Thoracic aorta (tissue), 2 donors: ENCODE measurements at regions not wholly inside any gene's neighbourhood (a gene's known extent, or its start where the extent isn't known, plus 50 kb on each side); places are given as distances from the start of the nearest gene placed in this dataset.

Experiments used
- ATAC-seq: fragments of 150-250 bp; one replicate; pipeline ENCODE4 v1.8.0; 2017; ENCODE audit warnings: low read depth; ENCODE audit not compliant: insufficient number of reproducible peaks, low FRiP score
- DNase-seq: peaks from one replicate; pipeline ENCODE4 v3.0.0-alpha.2; 2020; ENCODE audit warnings: low spot score
- H3K27ac ChIP-seq, 2 donors: fragments of 200-600 bp; sonication (generic); 1 replicate in 1 of 2; 2 replicates in 1 of 2; pipeline ENCODE4 v1.5.1; 2016; ENCODE audit warnings: mild to moderate bottlenecking in 2 of 2, moderate library complexity in 2 of 2
- H3K27me3 ChIP-seq: fragments of 200-600 bp; sonication (generic); replicated peaks from 2 replicates; pipeline ENCODE4 v1.6.0; 2016; ENCODE audit warnings: mild to moderate bottlenecking; ENCODE audit not compliant: insufficient read depth
- H3K36me3 ChIP-seq: fragments of 200-600 bp; sonication (generic); one replicate; pipeline ENCODE4 v1.5.1; 2016
- H3K4me1 ChIP-seq, 2 donors: fragments of 200-600 bp; sonication (generic); 1 replicate in 1 of 2; 2 replicates in 1 of 2; pipeline versions ENCODE4 v1.5.1 to v1.6.0; 2016; ENCODE audit warnings: low read depth in 2 of 2, mild to moderate bottlenecking in 1 of 2; ENCODE audit not compliant: control insufficient read depth in 1 of 2
- H3K4me3 ChIP-seq: fragments of 200-600 bp; sonication (generic); 2 replicates; pipeline ENCODE4 v1.5.1; 2016; ENCODE audit warnings: mild to moderate bottlenecking
- H3K9me3 ChIP-seq: fragments of 200-600 bp; sonication (generic); 2 replicates; pipeline ENCODE4 v1.5.1; 2016
- TF ChIP-seq, protein P1 (sequence below): fragments of 200-600 bp; sonication (generic); IDR thresholded peaks from one replicate; pipeline ENCODE4 v1.5.1; 2019; ENCODE audit warnings: antibody characterized with exemption

DNA sequence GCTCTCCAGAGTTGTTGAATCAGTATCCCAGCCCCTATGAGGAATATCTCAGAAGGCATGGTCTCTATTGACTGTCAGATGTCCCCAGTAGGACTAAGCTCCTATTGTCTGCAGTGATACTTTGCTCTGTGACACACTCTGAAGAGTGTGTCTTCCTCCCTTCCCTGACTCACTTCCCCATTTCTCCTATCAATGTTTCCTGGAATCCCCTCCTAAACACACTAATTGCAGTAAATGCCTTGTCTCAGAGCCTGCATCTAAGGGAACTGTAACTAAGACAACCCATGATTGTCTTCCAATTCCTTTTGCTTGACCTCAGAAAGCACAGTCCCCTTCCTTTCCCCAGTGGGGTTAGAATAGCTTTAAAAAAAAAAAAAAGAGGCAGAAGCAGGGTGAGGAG lies 397.3 kb upstream of the PROK2 start:
- Histone ChIP-seq H3K36me3 (no peaks in the 10 kb centered on the region), H3K9me3 (no peaks in the 10 kb centered on the region), H3K4me3 (no peak overlapping the region), H3K27me3 (no peaks in the 10 kb centered on the region), H3K27ac (no peak overlapping the region), H3K4me1 (peaks cover 13 to 28% of the 10 kb centered on the region in 2 donors)
- DNase-seq (no peak), ATAC-seq (no peak)
- TF ChIP-seq, protein P1, sequence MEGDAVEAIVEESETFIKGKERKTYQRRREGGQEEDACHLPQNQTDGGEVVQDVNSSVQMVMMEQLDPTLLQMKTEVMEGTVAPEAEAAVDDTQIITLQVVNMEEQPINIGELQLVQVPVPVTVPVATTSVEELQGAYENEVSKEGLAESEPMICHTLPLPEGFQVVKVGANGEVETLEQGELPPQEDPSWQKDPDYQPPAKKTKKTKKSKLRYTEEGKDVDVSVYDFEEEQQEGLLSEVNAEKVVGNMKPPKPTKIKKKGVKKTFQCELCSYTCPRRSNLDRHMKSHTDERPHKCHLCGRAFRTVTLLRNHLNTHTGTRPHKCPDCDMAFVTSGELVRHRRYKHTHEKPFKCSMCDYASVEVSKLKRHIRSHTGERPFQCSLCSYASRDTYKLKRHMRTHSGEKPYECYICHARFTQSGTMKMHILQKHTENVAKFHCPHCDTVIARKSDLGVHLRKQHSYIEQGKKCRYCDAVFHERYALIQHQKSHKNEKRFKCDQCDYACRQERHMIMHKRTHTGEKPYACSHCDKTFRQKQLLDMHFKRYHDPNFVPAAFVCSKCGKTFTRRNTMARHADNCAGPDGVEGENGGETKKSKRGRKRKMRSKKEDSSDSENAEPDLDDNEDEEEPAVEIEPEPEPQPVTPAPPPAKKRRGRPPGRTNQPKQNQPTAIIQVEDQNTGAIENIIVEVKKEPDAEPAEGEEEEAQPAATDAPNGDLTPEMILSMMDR, result no peak

DNA sequence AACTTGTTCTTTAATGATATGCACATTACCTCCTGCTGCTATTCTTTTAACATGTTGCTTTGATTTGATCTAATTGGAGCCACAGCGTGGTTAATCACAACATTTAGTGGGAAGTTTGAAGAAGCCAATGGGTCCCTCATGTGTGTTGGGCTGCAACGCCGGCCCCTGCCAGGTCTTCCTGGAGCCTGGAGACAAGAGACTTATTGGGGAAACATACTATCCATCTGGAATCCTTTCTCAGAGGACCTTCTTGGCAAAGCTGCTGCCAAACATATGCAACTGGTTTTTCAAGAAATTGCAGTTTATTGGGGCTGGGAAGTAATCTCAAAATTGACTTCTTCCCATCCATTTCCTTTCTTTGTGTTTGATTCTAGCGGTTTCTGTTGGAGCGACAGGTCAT lies 396.3 kb upstream of the PROK2 start:
- TF ChIP-seq, protein P1, result no peak
- DNase-seq, result no peak
- Histone ChIP-seq H3K36me3 (no peaks in the 10 kb centered on the region), H3K27me3 (no peaks in the 10 kb centered on the region), H3K9me3 (no peaks in the 10 kb centered on the region), H3K4me3 (no peak overlapping the region), H3K27ac (no peak overlapping the region), H3K4me1 (peaks cover 15 to 28% of the 10 kb centered on the region in 2 donors)
- ATAC-seq, result no peak

DNA sequence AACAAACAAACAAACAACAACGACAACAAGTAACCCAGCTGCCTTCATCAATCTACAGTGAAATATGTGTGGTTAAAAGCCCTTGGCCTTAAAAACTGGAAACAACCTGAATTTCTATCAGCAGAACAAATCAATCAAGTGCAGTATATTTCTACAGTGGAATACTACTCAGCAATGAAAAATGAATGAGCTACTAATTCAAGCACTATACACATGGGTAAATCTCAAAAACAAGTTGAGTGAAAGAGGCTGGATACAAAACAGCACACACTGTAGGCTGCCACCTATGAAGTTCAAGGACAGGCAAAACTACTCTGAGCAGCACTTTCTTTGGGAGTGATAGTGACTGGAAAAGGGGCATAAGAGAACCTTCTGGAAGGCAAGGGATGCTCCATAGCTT lies 395.5 kb upstream of the PROK2 start:
- no peaks in the 10 kb centered on the region for H3K36me3 ChIP-seq
- peaks cover 9 to 27% of the 10 kb centered on the region in 2 donors for H3K4me1 ChIP-seq
- TF ChIP-seq, protein P1, result no peak
- H3K27ac ChIP-seq, result no peak overlapping the region
- ATAC-seq (no peak), DNase-seq (no peak)
- H3K4me3 ChIP-seq, result no peak overlapping the region
- no peaks in the 10 kb centered on the region for H3K27me3 ChIP-seq
- H3K9me3 ChIP-seq, result no peaks in the 10 kb centered on the region

DNA sequence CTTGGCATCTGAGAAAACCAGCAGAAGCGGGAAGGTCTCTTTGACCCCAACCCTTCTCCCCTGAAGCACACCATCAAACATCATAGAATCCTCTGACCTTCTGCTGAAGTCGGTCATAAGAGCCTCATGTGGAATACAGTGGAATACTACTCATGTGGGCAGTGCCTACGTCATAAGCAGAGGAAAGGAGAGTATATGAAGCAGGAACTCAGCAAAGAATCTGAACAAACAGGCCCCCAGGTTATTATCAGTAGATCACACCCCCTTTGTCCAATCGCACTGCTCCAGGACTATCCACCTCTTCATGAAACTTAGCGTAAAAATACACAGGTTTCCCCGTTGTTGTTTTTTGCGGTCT lies 394.1 kb upstream of the PROK2 start:
- Histone ChIP-seq H3K4me1 (peaks cover 11 to 40% of the 10 kb centered on the region in 2 donors), H3K27ac (no peak overlapping the region), H3K27me3 (no peaks in the 10 kb centered on the region), H3K9me3 (no peaks in the 10 kb centered on the region), H3K36me3 (no peaks in the 10 kb centered on the region), H3K4me3 (no peak overlapping the region)
- ATAC-seq, result no peak
- no peak for DNase-seq
- TF ChIP-seq, protein P1, result no peak

DNA sequence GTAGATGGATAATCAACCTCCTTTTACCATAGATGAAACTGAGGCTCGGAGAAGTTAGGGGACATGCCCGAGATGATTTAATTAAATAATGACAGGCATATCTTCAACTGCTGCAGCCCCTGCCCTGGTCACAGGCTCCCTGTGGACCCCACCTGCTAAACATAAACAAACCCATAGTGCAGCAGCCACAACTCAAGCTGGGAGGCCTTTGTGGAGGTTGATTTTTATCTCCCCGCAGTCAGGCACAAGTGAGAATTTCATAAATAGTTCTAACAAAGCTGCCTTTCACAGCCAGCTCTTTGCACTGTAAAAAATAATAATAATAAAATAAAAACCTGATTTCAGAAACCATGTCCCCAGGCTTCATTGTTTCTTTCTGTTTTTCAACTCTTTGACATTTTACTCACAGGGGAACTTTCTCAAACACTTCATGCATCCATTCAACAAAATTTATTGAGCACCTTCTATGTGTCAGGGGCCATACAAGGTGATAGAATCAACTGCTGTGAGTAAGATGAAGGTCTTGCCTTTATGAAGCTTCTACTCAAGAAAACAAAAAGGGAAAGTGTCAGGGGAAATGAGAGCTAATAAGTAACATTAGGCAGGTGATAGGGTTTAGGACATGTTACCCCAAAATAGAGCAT lies 393.6 kb upstream of the PROK2 start:
- Histone ChIP-seq H3K9me3 (no peaks in the 10 kb centered on the region), H3K4me3 (no peak overlapping the region), H3K4me1 (peaks cover 11 to 45% of the 10 kb centered on the region in 2 donors), H3K36me3 (no peaks in the 10 kb centered on the region), H3K27ac (no peak overlapping the region), H3K27me3 (no peaks in the 10 kb centered on the region)
- no peak for ATAC-seq
- TF ChIP-seq, protein P1, result no peak
- no peak for DNase-seq
